ENCODE measurements at regions not wholly inside any gene's neighbourhood (a gene's known extent, or its start where the extent isn't known, plus 50 kb on each side); places are given as distances from the start of the nearest gene placed in this dataset.
"Not testable (repeated sequence)": the region's sequence is repeated elsewhere in the genome, so short reads cannot be mapped to it uniquely, and the experiment has no call there.

DNA sequence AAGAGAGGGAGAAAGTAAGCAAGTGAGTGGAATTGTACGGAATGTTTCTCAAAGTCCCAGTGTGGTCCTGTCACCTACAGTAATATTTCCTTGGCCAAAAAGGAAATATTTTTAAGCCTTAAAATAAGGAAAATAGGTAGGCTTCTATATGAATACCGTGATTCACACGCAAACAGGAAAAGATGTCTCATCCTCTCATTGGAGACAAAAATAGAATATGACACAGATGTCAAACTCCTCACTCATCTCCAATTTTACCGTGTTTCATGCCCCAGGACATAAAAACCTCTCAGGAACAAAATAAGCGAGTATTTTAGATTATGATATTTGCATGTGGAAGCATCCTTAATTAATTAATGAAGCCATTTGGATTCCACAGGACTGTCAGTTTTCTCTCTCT lies 1269.5 kb downstream of the RAPGEF2 start:
- no peak for DNase-seq

DNA sequence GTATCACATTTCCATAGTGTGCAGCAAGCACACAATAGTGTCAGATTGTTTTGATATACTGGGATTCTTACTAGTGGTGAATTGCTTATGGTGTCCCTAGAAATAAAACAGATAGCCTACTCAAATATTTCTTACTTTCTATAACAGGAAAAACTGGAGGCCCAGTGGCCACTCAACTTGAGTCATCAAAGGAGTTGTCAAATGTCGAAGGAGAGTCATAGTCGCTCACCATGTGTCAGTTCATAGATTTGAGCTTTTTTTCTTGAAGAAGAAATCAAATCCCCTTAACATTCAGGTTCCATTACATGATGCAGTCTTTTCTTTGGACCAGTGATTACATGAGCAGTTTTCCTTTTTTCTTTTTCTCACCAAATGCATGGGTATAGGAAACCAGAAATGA lies 1271.0 kb downstream of the RAPGEF2 start:
- DNase-seq: no peak

DNA sequence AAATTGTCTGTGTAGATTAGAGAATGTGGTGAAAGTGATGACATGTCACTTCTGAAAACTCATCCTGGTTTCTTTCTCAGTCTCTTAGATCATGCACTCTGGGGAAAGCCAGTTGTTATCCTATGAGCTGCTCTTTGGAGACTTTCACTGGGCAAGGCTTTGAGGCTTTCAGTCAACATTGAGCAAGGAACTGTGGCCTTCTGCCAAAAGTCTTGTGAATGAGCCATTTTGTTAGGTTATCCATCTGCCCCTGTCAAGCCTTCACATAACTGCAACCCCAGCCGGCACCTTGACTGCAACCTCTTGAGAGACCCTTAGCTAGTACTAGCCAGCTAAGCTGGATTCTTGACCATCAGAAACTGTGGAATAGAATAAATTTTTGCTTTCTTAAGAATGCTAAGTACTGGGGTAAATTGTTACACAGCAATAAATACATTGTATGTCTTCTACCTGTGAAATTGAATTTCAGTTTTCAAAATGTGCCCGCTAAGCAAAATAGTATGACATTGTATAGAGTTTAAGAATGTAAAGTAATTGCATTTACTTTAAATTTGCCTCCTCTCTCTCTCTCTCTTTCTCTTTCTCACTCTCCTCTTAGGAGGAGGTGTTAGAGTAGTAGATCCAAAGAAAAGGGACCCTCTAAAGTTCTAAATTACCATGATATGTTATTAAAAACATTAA lies 1273.0 kb downstream of the RAPGEF2 start:
- DNase-seq: no peak

DNA sequence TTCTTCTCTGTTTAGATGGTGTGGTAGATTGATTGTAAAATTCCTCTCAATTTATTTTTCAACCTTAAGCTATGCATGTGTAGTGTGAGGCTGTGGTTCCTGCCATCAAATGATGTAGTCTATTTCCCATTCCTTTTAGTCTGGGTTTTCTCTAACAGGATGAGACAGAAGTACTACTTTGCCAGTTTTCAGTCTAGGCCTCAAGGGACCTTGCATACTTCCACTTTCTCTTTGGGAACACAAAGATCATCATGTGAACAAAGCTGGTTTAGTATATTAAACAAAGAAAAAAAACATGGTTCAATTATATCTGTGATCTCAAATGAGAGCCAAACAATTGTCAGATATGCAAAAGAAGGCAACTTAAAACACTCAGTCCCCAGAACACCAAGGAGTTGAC lies 1284.0 kb downstream of the RAPGEF2 start:
- no peak for DNase-seq

DNA sequence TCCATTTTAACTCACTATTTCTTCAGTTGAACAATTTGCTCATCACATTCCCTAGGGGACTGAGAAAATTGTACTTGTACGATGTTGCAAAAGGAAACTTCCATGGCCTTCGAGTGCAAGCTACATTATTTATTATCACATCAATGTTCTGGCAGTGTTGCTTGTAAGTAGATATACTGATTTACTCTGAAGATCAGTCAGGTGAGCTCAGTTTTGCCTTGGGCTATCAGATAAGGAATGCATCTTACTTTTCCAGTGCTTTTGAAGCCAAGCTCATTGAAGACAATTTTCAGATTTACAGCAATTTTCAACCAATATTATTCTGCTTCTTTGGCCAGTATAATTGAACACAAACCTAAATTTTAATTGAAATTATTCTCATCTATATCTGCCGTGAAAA lies 1296.9 kb downstream of the RAPGEF2 start:
- DNase-seq: no peak

DNA sequence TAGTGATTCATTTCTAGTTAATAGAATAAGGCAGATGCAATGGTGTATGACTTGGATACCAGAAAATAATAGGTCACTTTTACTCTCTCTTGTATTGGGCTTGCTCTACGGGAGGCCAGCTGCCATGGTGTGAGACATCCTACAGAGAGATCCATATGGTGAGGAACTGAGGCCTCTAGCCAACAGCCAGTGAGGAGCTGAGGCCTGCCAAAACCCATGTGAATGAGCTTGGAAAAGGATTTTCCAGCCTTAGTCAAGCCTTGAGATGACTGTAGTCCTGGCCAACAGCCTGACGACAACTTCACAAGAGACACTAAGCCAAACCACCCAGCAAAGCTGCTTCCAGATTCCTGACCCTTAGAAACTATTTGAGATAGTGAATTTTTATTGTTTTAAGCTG lies 1300.2 kb downstream of the RAPGEF2 start:
- no peak for DNase-seq

DNA sequence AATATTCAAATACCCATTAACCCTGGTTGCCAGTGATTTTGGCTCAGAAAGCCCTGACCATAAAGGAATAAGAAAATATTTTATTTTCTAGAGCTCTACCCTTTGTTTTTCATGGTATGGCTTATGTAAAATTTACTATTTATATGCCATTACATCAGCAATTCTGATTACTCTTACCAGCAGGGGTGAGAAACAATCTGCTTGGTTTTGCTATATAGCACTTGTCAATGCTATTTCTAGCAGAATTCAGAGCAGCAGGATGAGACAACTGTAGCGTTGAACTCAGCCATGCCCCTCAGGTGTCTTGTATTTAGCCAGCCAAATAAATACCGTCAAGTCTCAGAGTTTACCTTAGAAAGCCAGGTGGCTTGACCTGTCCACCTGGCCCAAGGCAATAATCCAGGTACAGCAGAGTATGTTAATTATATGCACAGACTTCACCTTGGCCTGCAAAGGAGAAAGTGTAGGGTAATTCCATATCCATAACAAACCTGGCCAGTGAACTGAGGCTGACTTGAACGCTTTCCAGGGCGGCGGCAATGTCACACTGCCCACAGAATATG lies 1303.5 kb downstream of the RAPGEF2 start:
- no peak for DNase-seq

DNA sequence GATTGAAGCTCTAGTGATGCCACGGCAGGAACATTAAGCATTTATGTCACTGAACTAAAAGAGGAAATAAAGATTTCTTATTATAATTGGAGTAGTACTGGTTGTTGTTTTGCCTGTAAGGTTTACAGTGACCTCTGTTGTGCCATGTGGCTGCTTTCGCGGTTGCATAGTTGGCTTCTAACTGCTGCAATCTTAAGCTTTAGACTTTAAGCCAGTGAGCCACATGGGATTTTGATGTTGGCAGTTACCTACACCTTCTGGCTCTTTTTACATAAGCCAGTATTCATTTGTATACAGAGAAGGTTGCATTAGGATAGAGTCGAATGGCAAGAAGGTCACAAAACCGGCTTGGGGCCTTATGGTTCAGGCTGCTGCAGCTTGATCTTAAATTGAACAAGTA lies 1311.6 kb downstream of the RAPGEF2 start:
- DNase-seq: no peak

DNA sequence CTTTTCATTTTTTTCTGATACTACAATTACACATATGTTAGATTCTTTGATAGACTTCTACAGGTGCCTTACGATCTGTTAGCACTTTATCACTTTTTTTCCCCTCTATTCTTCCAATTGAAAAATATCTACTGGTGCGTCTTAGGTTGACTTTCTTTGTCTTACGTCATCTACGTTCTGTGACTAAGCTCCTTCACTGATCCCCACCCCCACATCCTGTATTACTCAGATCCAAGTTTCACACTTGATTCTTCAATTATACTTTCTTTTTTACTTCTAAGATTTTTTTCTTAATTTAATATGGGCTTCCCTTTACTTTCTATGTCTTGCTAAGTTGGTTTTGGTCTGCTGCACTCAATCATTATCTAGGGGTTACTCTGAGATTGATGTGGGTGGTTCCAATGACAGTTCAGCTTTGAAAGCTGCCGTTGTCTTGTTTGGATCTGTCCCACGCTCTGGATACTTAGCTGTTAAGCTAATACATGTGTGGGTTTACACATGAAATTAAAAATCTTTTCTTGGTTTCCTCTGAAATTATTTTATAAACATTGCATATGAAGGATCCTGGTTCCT lies 1321.1 kb downstream of the RAPGEF2 start:
- DNase-seq: peak; percentile 28

DNA sequence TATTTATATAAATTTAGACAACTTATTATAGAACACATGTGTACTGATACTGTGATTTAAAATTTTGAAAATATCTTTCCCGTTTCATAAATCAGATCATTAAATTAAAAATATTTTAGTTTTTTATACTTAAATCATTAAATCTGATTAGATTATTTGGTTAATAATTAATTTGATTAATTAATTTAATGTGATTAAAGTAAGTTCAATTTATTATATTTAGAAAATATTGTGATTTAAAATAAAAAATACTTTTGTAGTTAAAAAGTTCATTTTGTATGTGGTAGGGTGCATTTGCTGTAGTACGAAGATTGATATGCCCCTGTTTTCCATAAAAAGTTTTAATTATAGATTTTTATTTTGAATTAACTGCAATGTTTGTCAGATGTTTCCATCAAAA lies 1323.4 kb downstream of the RAPGEF2 start:
- no peak for DNase-seq

DNA sequence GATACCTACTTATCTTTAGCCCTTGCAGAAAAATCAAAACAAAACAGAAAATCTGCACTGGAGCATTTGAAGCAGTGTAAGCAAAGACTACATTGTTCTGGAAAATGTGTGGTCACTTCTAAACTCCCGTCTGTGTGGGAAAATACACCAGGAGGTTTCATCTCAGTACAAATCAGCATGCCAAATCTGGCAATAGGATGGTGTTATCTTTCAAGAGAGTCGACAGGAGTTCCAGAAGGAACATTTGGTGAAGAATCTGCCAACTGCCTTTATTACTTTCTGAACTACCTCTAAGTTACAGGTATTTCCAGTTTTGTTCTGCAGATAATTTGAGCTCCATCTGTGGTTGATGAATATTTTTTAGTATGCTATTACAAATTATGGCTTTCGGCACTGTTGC lies 1348.0 kb downstream of the RAPGEF2 start:
- DNase-seq: no peak

DNA sequence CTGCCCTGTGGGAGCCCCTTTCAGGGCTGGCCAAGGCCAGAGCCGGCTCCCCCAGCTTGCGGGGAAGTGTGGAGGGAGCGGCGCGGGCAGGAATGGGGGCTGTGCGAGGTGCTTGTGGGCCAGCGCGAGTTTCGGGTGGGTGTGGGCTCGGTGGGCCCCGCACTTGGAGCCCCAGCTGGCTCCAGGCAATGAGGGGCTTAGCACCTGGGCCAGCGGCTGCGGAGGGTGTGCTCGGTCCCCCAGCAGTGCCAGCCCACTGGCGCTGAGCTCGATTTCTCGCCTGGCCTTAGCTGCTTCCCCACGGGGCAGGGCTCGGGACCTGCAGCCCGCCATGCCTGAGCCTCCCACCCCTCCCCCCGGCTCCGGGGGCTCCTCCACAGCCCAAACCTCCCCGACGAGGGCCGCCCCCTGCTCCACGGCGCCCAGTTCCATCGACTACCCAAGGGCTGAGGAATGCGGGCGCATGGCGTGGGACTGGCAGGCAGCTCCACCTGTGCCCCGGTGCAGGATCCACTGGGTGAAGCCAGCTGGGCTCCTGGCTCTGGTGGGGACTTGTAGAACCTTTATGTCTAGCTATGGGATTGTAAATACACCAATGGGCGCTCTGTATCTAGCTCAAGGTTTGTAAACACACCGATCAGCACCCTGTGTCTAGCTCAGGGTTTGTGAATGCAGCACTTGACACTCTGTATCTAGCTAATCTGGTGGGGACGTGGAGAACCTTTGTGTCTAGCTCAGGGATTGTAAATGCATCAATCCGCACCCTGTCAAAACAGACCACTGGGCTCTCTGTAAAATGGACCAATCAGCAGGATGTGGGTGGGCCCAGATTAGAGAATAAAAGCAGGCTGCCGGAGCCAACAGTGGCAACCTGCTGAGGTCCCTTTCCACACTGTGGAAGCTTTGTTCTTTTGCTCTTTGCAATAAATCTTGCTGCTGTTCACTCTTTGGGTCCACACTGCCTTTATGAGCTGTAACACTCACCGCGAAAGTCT lies 1379.1 kb downstream of the RAPGEF2 start:
- not testable (repeated sequence) for DNase-seq

DNA sequence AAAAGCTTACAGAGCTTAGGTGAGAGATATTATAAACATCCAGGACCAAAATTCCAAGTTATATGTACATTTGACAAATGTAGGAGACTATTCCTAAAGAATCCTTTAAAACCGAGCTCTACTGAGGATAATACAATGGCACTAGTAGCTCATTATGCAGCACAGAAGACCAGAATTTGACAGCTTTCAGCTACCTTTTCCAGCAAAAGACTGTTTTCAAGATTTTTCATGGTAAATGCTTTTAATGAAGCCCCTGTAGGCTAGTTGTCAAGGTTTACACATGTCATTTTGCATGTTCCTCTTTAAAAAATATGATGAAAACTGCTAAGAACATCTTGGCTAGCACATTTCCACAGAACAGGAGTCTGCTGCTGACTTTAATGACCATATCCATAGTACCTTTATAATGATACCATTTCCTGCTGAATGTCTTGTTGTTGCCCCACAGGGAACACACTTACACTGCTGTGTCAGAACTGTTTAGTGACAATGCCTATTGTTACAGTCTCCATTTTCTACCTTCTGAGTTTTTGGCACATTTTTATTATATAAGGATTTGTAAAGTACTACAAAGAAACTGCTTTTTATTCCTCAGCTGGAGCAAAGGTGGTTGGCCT lies 1382.3 kb downstream of the RAPGEF2 start:
- DNase-seq: no peak

DNA sequence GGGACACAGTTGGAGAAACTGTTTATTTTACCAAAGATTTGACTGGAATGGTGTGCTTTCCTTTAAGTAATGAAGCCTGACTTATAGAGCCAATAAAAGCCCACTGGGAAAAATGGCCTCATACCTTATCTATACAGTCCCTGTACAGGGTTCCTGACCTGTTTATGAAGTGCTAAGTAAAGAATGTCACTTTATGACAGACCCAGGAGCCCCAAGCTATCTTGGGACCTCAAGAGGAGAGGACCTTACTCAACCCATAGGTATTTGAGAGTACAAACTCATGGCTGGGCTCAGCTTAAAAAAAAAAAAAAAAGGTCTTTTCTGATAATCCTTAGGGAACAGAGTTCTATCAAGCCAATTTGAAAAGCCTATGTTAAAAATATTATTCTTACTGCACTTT lies 1389.3 kb downstream of the RAPGEF2 start:
- no peak for DNase-seq

DNA sequence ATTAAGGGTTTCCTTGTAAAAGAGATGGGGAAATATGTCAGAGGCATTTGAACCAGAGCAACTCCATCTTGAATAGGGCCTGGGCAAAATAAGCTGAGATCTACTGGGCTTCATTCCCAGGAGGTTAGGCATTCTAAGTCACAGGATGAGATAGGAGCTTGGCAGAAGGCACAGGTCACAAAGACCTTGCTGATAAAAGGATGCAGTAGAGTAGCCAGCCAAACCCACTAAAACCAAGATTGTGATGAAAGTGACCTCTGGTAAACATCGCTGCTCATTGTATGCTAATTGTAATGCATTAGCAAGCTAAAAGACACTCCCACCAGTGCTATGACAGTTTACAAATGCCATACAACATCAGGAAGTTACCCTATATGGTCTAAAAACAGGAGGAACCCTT lies 1390.3 kb downstream of the RAPGEF2 start:
- DNase-seq: no peak

DNA sequence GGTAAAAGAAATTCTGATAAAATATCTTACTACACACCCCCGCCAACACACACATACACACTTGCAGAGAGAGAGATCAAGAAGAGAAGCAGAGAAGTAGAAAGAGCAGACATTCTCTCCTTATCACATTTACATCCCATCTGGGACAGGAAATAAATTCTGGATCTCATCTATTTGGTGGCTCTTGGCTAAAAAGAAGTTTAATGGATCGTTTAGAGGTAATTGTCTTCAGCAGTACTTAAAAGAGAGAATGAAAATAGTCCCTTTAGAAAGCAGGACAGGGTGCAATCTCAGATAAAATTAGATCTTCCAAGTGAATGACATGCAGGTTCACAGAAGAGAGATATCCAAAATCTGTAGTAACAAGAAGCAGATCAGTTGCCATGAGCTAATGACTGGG lies 1392.5 kb downstream of the RAPGEF2 start:
- DNase-seq: no peak

DNA sequence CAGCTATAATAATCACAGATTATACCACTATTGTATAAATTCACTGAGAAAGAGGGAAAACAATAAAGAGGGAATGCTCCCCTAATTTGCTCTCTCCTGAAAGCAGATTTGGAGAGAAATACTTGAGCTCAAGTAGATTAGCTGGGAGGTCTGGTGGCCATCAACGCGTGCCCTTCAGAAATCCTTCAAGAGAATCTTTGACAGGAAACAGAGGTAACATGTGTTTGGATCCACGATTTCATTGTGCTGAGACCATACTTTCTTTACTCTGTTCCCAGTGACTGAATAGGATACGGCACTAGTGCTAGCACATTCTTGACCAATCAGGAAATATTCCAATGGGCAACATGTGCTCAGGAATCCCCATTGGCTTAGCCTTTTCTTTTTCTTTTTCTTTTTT lies 1395.3 kb downstream of the RAPGEF2 start:
- no peak for DNase-seq

DNA sequence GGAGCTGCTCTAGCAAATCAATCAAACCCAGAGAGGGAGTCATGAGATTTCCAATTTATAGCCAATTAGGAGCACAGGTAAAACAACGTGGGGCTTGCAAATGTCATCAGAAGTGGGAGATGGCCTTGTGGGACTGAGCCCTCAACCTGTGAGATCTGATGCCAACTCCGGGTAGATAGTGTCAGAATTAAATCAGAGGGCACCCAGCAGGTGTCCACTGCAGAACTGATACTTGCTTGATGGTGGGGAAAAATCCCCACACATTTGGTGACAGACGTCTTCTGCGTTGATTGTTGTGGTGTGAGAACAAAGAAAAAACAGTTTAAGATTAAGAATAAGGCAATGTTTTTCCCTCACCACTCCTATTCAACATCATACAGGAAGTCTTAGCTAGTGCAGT lies 1402.8 kb downstream of the RAPGEF2 start:
- no peak for DNase-seq

DNA sequence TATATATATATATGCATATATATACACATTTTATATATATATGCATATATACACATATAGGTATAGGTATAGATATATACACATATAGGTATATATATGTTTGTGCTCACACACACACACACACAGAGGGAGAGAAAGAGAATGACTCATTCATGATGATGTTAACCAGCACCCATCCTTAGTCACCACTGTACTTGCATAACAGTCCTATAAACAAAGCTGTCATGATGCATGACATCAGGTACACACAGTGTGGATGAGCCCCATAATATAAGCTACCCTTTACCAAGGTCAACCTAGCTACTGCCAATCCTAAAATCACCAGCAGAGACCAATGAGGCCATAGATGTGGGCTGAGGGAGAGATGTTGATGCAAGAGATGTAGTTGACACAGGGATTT lies 1408.0 kb downstream of the RAPGEF2 start:
- no peak for DNase-seq

DNA sequence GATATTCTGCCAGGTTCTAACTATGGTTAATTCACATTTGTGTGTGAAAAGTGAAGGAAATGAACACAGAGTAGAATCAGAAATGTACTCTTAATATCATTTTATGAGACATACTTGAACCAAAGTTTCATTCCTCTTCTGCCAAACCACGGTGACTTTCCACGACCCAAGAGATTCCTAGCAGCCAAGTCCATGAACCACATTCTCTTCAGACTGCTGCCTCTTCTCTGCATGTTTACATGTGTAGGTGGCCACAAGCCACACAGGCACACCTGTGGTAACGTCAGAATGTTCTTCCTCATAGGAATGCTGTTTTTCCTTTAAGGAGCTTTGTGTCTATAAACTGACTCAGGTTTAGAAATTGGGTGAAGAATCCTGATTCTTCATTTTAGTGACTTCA lies 1411.2 kb downstream of the RAPGEF2 start:
- no peak for DNase-seq

DNA sequence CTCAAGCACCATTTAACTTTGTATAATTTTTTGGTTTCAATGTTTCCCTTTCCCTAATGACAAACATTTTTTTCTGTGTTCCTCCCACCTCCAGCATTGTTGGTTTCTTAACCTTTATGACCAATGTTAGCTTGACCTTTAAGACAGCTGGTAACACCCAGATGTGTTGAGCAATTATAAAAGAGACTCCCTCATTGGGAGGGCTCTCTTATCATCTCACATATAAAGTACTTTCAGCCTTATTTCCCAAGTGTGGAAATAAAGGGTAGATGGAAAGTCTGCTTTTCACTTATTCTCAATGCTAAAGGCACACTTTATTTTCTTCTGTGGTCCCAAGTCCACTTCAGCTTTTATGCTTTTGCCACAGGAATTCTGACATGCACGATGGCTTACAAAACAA lies 1420.4 kb downstream of the RAPGEF2 start:
- no peak for DNase-seq

DNA sequence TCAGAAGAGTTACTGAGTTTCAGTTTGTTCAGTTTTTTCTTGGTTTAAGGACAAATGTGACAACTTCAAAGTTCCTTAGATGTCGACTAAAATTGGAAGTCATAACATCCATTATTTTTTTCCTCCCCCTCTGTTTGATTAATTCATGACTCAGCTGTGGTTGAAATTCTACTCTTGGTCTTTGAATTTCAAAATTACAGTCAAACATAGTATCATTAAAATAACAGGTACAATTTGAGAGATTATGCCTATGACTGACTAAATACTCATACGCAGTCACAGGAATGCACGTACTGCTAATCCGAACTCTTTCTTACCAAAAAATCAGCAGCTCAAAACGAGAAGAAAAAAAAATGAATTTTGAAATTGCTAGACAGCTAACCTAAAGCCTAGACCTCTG lies 1434.8 kb downstream of the RAPGEF2 start:
- no peak for DNase-seq

DNA sequence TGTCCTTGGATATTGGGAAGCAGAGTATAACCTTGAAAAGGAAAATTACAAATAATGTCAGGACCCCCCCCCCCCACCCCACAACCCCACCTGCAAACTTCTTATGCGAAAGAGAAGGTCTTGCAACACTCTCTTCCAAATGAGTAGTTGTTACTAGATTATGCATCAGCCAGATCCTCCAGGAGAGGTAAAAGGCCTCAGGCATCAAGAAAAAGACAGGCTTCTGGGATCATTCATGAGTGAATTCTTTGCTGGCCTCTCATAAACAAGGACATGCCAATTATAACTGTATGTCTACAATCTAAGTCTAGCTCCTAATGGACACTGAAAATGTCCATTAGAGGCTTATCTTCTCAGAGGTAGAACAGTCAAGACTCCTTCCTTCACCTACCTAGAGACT lies 1443.3 kb downstream of the RAPGEF2 start:
- DNase-seq: no peak
